ENCODE measurements at regions not wholly inside any gene's neighbourhood (a gene's known extent, or its start where the extent isn't known, plus 50 kb on each side); places are given as distances from the start of the nearest gene placed in this dataset.

DNA sequence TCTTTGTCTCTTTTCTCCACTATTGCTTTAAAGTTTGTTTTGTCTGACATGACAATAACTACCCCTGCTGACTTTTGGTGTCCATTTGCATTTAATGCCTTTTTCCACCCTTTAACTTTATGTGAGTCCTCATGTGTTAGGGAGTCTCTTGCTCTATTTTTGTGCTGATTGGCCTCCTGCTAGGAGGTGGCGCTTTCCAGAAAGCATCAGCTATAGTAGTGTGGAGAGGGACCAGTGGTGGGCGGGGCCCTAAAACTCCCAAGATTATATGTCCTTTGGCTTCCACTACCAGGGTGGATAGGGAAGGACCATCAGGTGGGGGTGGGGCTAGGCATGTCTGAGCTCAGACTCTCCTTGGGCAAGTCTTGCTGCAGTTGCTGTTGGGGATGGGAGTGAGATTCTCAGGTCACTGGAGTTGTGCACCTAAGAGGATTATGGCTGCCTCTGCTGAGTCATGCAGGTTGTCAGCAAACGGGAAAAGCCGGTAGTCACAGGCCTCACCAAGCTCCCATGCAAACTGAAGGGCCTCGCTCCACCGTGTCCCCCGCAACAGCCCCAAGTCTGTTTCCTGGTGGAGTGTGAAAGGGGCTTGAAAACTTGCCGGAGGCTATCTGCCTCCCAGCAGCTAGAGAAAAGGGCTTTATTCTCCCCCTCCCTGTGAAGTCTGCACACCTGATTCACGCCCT lies 156.3 kb downstream of the CPEB2 start:
- no peaks in the 10 kb centered on the region for H3K9me2 ChIP-seq (ENCODE audit: insufficient read depth, low read length)
- no peak overlapping the region for H3K9ac ChIP-seq (ENCODE audit: low read length)
- no peaks in the 10 kb centered on the region for H3K9me3 ChIP-seq (ENCODE audit: low read length)
- no peak overlapping the region for H3K4me3 ChIP-seq (ENCODE audit: low read length)
- H3K27me3 ChIP-seq (ENCODE audit: insufficient read depth, low read depth, low read length): no peaks in the 10 kb centered on the region
- H4K20me1 ChIP-seq (ENCODE audit: insufficient read depth): no peaks in the 10 kb centered on the region
- TF ChIP-seq MXI1 (conservative IDR thresholded peaks at IDR 0.05; ENCODE audit: poor library complexity, severe bottlenecking) (no peak), EZH2 (IDR thresholded peaks at IDR 0.05; ENCODE audit: borderline replicate concordance, insufficient read depth, low read length, poor library complexity, severe bottlenecking) (no peak), POLR2AphosphoS5 (IDR thresholded peaks at IDR 0.05) (no peak), REST (IDR thresholded peaks at IDR 0.05; ENCODE audit: borderline replicate concordance) (no peak), CTCF (IDR thresholded peaks at IDR 0.05; ENCODE audit: poor library complexity, severe bottlenecking) (no peak), TAF1 (IDR thresholded peaks at IDR 0.05; ENCODE audit: low read depth) (no peak), EP300 (conservative IDR thresholded peaks at IDR 0.05; ENCODE audit: poor library complexity, severe bottlenecking) (no peak), SMC3 (conservative IDR thresholded peaks at IDR 0.05; ENCODE audit: poor library complexity) (no peak), RAD21 (conservative IDR thresholded peaks at IDR 0.05) (no peak)
- no peak overlapping the region for H3K4me2 ChIP-seq (ENCODE audit: low read length)
- no peaks in the 10 kb centered on the region for H3K79me2 ChIP-seq (replicated peaks; ENCODE audit: insufficient read depth, low read length)
- no peaks in the 10 kb centered on the region for H3K36me3 ChIP-seq (ENCODE audit: insufficient read depth, low read length)
- no peak overlapping the region for H2AFZ ChIP-seq (ENCODE audit: low read depth, low read length)
- H3F3A ChIP-seq (ENCODE audit: insufficient read depth, low read length, poor library complexity, severe bottlenecking): no peaks in the 10 kb centered on the region
- no peak overlapping the region for H3K27ac ChIP-seq (ENCODE audit: low read length)

DNA sequence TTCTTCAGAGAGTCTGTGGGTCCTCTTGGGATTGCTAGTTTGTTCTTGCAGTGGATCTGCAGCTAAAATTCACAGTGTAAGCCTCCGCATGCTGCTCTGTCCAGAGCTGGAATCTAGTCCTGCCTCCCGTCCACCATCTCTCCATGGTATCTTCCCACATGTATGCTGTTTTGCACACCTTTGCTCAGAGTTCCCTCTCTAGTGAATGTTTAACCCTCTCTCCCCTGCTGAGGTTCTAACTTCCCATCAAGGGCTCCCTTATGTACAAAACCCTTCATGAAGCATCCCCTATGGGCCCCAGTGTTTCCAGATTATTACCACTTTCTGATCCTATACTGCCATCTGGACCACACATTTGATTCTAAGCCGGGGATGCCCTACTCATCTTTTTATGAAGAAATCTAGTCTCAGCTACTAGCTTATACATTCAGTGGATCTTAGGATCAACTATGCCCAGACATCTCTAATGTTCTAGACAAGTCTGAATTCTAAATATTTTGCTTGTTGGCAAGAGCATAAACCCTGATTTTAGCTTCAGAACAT lies 157.3 kb downstream of the CPEB2 start:
- no peak overlapping the region for H2AFZ ChIP-seq (ENCODE audit: low read depth, low read length)
- H4K20me1 ChIP-seq (ENCODE audit: insufficient read depth): no peaks in the 10 kb centered on the region
- H3K4me2 ChIP-seq (ENCODE audit: low read length): no peak overlapping the region
- no peaks in the 10 kb centered on the region for H3K36me3 ChIP-seq (ENCODE audit: insufficient read depth, low read length)
- H3K27me3 ChIP-seq (ENCODE audit: insufficient read depth, low read depth, low read length): no peaks in the 10 kb centered on the region
- no peaks in the 10 kb centered on the region for H3K79me2 ChIP-seq (replicated peaks; ENCODE audit: insufficient read depth, low read length)
- no peaks in the 10 kb centered on the region for H3F3A ChIP-seq (ENCODE audit: insufficient read depth, low read length, poor library complexity, severe bottlenecking)
- no peak overlapping the region for H3K27ac ChIP-seq (ENCODE audit: low read length)
- H3K9ac ChIP-seq (ENCODE audit: low read length): no peak overlapping the region
- no peaks in the 10 kb centered on the region for H3K9me3 ChIP-seq (ENCODE audit: low read length)
- no peaks in the 10 kb centered on the region for H3K9me2 ChIP-seq (ENCODE audit: insufficient read depth, low read length)
- no peak for TF ChIP-seq REST (IDR thresholded peaks at IDR 0.05; ENCODE audit: borderline replicate concordance)
- TF ChIP-seq POLR2AphosphoS5 (IDR thresholded peaks at IDR 0.05): no peak
- TF ChIP-seq CTCF (IDR thresholded peaks at IDR 0.05; ENCODE audit: poor library complexity, severe bottlenecking): no peak
- TF ChIP-seq EP300 (conservative IDR thresholded peaks at IDR 0.05; ENCODE audit: poor library complexity, severe bottlenecking): no peak
- H3K4me3 ChIP-seq (ENCODE audit: low read length): no peak overlapping the region

All from neural cell (in vitro differentiated cells).